Dermis microvascular lymphatic vessel endothelial cell (primary cell): ENCODE measurements at regions not wholly inside any gene's neighbourhood (a gene's known extent, or its start where the extent isn't known, plus 50 kb on each side); places are given as distances from the start of the nearest gene placed in this dataset.

Experiments used
- DNase-seq, 2 donors: peaks; one replicate each; pipeline versions ENCODE4 v3.0.0 to v3.0.0-alpha.2; 2010; ENCODE audit warnings: low read depth in 2 of 2

- DNase-seq, result no peak
Measured at GRCh38 chr13:107065036-107065435, 497.1 kb upstream of the ARGLU1 start.

- DNase-seq, result no peak
Measured at GRCh38 chr13:107057028-107057631, 489.2 kb upstream of the ARGLU1 start.

- no peak for DNase-seq
Measured at GRCh38 chr13:107043021-107043956, 475.4 kb upstream of the ARGLU1 start.

GRCh38 chr13:107035778-107036177, 467.8 kb upstream of the ARGLU1 start:
- DNase-seq, result peak in 1 of 2 donors; percentile 6

- DNase-seq, result no peak
Measured at GRCh38 chr13:107035186-107035585, 467.2 kb upstream of the ARGLU1 start.

- DNase-seq, result no peak
Measured at GRCh38 chr13:107034236-107034872, 466.4 kb upstream of the ARGLU1 start.

- DNase-seq, result peak; percentile 65 to 68
Measured at GRCh38 chr13:107031716-107032115, 463.8 kb upstream of the ARGLU1 start.

GRCh38 chr13:107028751-107029150, 460.8 kb upstream of the ARGLU1 start:
- peak; percentile 48 to 81 for DNase-seq

- DNase-seq, result peak; percentile 72 to 79
Measured at GRCh38 chr13:107025991-107026390, 458.1 kb upstream of the ARGLU1 start.

- no peak for DNase-seq
Measured at GRCh38 chr13:107023335-107023734, 455.4 kb upstream of the ARGLU1 start.

- DNase-seq, result no peak
Measured at GRCh38 chr13:107020393-107020792, 452.5 kb upstream of the ARGLU1 start.

GRCh38 chr13:107018285-107018684, 450.3 kb upstream of the ARGLU1 start:
- no peak for DNase-seq

GRCh38 chr13:107006661-107007060, 438.7 kb upstream of the ARGLU1 start:
- no peak for DNase-seq

GRCh38 chr13:107005577-107005976, 437.6 kb upstream of the ARGLU1 start:
- no peak for DNase-seq

- no peak for DNase-seq
Measured at GRCh38 chr13:107003911-107004310, 436.0 kb upstream of the ARGLU1 start.

- no peak for DNase-seq
Measured at GRCh38 chr13:106998664-106999063, 430.7 kb upstream of the ARGLU1 start.

- no peak for DNase-seq
Measured at GRCh38 chr13:106997696-106998095, 429.8 kb upstream of the ARGLU1 start.

GRCh38 chr13:106996867-106997618, 429.1 kb upstream of the ARGLU1 start:
- DNase-seq, result no peak

GRCh38 chr13:106990594-106990993, 422.7 kb upstream of the ARGLU1 start:
- DNase-seq, result no peak

GRCh38 chr13:106989876-106990275, 421.9 kb upstream of the ARGLU1 start:
- DNase-seq, result peak in 1 of 2 donors; percentile 49

- no peak for DNase-seq
Measured at GRCh38 chr13:106987427-106987785, 419.5 kb upstream of the ARGLU1 start.
